ENCODE measurements at regions not wholly inside any gene's neighbourhood (a gene's known extent, or its start where the extent isn't known, plus 50 kb on each side); places are given as distances from the start of the nearest gene placed in this dataset.

- FAIRE-seq = no peak
- no peak for DNase-seq (ENCODE audit: low spot score)
These were observed 59.8 kb upstream of the TBPL2 start for GRCh38 chr14:55500219-55500701.

- DNase-seq (ENCODE audit: low spot score) (no peak), FAIRE-seq (no peak)
These were observed 60.3 kb upstream of the TBPL2 start for GRCh38 chr14:55500708-55501107.

GRCh38 chr14:55502746-55503284 is 62.4 kb upstream of the TBPL2 start:
- FAIRE-seq (no peak), DNase-seq (ENCODE audit: low spot score) (no peak)

DNA sequence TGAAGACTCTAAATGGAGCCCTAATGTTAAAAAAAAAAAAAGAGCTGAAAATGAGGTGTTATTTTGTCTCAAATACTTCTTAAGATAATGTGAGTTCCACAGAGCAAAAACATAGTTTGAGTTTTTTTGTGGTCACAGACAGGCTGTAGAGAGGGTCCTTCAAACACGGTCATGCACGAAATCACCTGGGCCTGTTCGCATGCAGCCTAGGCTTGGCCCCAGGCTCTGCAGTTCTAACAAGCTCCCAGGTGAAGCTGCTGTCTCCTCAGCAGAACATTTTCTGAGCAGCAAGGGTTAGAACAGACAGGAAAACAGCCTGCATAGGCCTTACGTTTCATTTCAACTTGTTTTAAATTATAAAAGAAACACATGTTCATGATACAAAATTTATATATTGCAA is 65.4 kb upstream of the TBPL2 start:
- FAIRE-seq (no peak), DNase-seq (ENCODE audit: low spot score) (no peak)

GRCh38 chr14:55508676-55509075 is 68.3 kb upstream of the TBPL2 start:
- no peak for FAIRE-seq
- no peak for DNase-seq (ENCODE audit: low spot score)

- no peak for DNase-seq (ENCODE audit: low spot score)
- no peak for FAIRE-seq
These were observed 67.6 kb upstream of the KTN1 start for GRCh38 chr14:55512421-55512820.

- FAIRE-seq (no peak), DNase-seq (ENCODE audit: low spot score) (no peak)
These were observed 66.5 kb upstream of the KTN1 start for GRCh38 chr14:55513491-55513890.

- DNase-seq (ENCODE audit: low spot score) = peak; percentile 10
- FAIRE-seq = no peak
These were observed 65.1 kb upstream of the KTN1 start for GRCh38 chr14:55514819-55515490.

- no peak for DNase-seq (ENCODE audit: low spot score)
- FAIRE-seq = no peak
These were observed 63.2 kb upstream of the KTN1 start for GRCh38 chr14:55516776-55517175.

DNA sequence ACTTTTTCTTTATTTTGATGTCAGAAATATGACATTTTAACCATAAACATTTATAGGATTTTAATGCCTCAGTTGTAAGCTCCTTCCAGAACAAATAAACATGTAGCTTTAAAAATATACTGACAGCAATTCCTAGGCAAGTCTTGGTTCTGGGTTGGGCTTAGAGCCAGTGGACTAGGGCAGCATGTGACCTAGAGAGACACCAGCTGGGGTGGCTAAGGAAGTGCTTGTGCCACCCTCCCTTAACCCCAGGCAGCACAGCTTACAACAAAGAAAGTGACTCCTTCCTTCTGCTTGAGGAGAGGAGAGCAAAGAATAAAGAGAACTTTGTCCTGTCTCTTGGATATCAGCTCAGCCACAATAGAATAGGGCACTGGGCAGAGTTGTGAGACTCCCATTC is 61.6 kb upstream of the KTN1 start:
- DNase-seq (ENCODE audit: low spot score) = no peak
- no peak for FAIRE-seq

GRCh38 chr14:55519473-55520080 is 60.4 kb upstream of the KTN1 start:
- FAIRE-seq (no peak), DNase-seq (ENCODE audit: low spot score) (no peak)

GRCh38 chr14:55523321-55523720 is 56.7 kb upstream of the KTN1 start:
- DNase-seq (ENCODE audit: low spot score) (no peak), FAIRE-seq (no peak)
